ENCODE measurements at regions not wholly inside any gene's neighbourhood (a gene's known extent, or its start where the extent isn't known, plus 50 kb on each side); places are given as distances from the start of the nearest gene placed in this dataset.

DNA sequence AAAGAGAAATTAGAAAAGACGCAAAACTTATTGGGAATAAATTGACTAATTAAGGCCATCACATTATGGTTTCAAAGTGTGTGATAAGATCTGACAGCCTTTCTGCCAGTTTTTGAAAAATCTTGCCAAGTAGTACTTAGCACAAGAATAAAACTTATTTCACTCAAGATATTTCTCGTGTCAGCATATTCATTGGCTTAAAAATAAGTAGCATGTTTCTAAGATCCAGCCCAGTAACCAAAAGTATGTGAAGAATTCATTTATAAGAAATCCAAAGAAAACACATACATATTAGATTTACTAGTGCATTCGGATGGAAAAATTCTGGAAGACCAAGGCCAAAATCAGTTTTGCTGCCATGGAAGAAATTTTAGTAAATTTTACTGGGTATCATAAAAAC is 1135.0 kb downstream of the GALC start:
- Histone ChIP-seq H3K4me2 (no peak overlapping the region), H3K27me3 (ENCODE audit: insufficient read depth) (no peaks in the 10 kb centered on the region), H2AFZ (no peak overlapping the region), H3K36me3 (ENCODE audit: insufficient read depth) (no peaks in the 10 kb centered on the region), H3K9me2 (ENCODE audit: insufficient read depth) (peaks cover 11% of the 10 kb centered on the region; the same call in 1 of the 2 replicates), H3K4me3 (no peak overlapping the region), H3K27ac (ENCODE audit: low read depth) (no peak overlapping the region), H3F3A (replicated peaks; ENCODE audit: low read depth) (no peaks in the 10 kb centered on the region), H3K4me1 (ENCODE audit: insufficient read depth) (no peaks in the 10 kb centered on the region), H4K20me1 (replicated peaks; ENCODE audit: insufficient read depth) (no peaks in the 10 kb centered on the region), H3K79me2 (replicated peaks; ENCODE audit: insufficient read depth) (no peaks in the 10 kb centered on the region)
- TF ChIP-seq JUNB (IDR thresholded peaks at IDR 0.05; ENCODE audit: unreplicated experiment) = no peak
- TF ChIP-seq EZH2phosphoT487 (IDR thresholded peaks at IDR 0.05; ENCODE audit: unreplicated experiment) = no peak
- TF ChIP-seq STAT1 (IDR thresholded peaks at IDR 0.05; ENCODE audit: unreplicated experiment) = no peak
- TF ChIP-seq ZNF462 (CRISPR knock-in tag; IDR thresholded peaks at IDR 0.05) = no peak
- TF ChIP-seq CREB1 (CRISPR knock-in tag; IDR thresholded peaks at IDR 0.05; ENCODE audit: low read depth) = no peak
- TF ChIP-seq, protein P1, sequence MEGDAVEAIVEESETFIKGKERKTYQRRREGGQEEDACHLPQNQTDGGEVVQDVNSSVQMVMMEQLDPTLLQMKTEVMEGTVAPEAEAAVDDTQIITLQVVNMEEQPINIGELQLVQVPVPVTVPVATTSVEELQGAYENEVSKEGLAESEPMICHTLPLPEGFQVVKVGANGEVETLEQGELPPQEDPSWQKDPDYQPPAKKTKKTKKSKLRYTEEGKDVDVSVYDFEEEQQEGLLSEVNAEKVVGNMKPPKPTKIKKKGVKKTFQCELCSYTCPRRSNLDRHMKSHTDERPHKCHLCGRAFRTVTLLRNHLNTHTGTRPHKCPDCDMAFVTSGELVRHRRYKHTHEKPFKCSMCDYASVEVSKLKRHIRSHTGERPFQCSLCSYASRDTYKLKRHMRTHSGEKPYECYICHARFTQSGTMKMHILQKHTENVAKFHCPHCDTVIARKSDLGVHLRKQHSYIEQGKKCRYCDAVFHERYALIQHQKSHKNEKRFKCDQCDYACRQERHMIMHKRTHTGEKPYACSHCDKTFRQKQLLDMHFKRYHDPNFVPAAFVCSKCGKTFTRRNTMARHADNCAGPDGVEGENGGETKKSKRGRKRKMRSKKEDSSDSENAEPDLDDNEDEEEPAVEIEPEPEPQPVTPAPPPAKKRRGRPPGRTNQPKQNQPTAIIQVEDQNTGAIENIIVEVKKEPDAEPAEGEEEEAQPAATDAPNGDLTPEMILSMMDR (conservative IDR thresholded peaks at IDR 0.05; ENCODE audit: low read depth in 2 of 2) = no peak
- TF ChIP-seq, protein P2, sequence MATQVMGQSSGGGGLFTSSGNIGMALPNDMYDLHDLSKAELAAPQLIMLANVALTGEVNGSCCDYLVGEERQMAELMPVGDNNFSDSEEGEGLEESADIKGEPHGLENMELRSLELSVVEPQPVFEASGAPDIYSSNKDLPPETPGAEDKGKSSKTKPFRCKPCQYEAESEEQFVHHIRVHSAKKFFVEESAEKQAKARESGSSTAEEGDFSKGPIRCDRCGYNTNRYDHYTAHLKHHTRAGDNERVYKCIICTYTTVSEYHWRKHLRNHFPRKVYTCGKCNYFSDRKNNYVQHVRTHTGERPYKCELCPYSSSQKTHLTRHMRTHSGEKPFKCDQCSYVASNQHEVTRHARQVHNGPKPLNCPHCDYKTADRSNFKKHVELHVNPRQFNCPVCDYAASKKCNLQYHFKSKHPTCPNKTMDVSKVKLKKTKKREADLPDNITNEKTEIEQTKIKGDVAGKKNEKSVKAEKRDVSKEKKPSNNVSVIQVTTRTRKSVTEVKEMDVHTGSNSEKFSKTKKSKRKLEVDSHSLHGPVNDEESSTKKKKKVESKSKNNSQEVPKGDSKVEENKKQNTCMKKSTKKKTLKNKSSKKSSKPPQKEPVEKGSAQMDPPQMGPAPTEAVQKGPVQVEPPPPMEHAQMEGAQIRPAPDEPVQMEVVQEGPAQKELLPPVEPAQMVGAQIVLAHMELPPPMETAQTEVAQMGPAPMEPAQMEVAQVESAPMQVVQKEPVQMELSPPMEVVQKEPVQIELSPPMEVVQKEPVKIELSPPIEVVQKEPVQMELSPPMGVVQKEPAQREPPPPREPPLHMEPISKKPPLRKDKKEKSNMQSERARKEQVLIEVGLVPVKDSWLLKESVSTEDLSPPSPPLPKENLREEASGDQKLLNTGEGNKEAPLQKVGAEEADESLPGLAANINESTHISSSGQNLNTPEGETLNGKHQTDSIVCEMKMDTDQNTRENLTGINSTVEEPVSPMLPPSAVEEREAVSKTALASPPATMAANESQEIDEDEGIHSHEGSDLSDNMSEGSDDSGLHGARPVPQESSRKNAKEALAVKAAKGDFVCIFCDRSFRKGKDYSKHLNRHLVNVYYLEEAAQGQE (IDR thresholded peaks at IDR 0.05; ENCODE audit: unreplicated experiment) = no peak
- no peak for TF ChIP-seq EZH2 (IDR thresholded peaks at IDR 0.05; ENCODE audit: low read depth, unreplicated experiment)
- TF ChIP-seq NANOG (IDR thresholded peaks at IDR 0.05; ENCODE audit: borderline replicate concordance) = no peak
- no peak for TF ChIP-seq ZNF331 (CRISPR knock-in tag; IDR thresholded peaks at IDR 0.05; ENCODE audit: low read depth)
- Mint-ChIP-seq H3K36me3 (ENCODE audit: low read depth) (no peaks in the 10 kb centered on the region), H3K9me3 (no peaks in the 10 kb centered on the region), H3K4me1 (no peaks in the 10 kb centered on the region), H3K27ac (no peak overlapping the region), H3K27me3 (ENCODE audit: insufficient read depth, low read depth, poor library complexity) (no peaks in the 10 kb centered on the region), H3K4me3 (no peak overlapping the region)
- DNase-seq (ENCODE audit: low spot score) (no peak), ATAC-seq (no peak)

Measured in GM23338 (cell line).